ENCODE measurements at regions not wholly inside any gene's neighbourhood (a gene's known extent, or its start where the extent isn't known, plus 50 kb on each side); places are given as distances from the start of the nearest gene placed in this dataset.

DNA sequence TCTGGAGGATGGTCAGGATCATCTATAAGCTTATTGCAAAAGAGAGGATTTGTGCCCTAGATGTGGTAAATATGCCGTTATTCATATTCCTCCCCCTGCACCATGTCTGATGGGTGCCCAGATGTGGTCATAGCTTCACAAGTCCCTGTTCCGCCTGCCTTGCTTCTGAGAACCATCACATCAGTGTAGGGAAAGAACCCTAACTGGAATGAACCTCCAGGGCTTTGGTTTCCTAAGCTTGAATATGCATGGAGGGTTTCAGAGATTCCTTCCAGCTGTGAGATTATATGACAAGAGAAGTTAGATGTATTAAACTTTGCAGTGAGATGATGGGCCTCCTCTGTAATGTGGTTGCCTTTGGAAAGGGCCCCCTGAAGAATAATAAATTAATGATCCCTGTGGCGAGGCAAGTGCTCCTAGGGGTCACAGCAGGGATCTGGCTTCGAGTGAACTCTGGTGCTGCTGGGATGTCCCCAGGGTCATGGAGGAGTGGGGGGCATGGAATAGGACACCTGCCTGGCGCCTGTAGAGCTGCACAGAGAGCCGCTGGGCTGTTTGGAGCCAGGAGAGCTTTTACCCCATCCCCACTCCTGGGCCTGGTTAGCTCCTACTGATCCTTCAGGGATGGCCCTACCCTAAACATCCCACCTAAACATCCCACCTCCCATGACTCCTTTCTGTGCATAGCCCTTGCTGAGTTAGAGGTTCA, 56.0 kb upstream of the IRS2 start:
- DNase-seq (ENCODE audit: low read depth in 1 of 2, low spot score in 1 of 2), result no peak
- H3K9me3 ChIP-seq (ENCODE audit: low read depth), result no peaks in the 10 kb centered on the region

DNA sequence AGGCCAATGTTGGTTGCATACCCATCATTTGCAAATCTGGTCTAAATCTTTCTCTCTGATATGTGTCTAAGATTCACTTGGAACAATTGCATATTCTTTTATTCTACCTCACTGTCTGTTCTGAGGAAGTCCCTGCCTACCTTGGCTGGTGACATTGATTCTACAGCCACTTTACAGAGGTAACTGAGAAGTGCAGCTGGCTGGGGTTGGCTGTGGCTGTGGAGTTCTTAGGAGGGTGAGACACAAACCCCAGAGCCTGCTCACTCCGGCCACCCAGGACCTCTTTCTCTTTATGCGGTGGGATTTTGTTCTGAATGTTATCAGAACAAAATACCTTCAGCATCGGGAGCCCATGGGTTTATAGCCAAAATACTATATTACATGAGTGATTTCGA, 54.5 kb upstream of the IRS2 start:
- H3K36me3 ChIP-seq, result no peaks in the 10 kb centered on the region
- no peaks in the 10 kb centered on the region for H3K27me3 ChIP-seq
- H3K9me3 ChIP-seq (ENCODE audit: low read depth), result no peaks in the 10 kb centered on the region
- no peak for DNase-seq (ENCODE audit: low read depth in 1 of 2, low spot score in 1 of 2)
- TF ChIP-seq, protein P1, sequence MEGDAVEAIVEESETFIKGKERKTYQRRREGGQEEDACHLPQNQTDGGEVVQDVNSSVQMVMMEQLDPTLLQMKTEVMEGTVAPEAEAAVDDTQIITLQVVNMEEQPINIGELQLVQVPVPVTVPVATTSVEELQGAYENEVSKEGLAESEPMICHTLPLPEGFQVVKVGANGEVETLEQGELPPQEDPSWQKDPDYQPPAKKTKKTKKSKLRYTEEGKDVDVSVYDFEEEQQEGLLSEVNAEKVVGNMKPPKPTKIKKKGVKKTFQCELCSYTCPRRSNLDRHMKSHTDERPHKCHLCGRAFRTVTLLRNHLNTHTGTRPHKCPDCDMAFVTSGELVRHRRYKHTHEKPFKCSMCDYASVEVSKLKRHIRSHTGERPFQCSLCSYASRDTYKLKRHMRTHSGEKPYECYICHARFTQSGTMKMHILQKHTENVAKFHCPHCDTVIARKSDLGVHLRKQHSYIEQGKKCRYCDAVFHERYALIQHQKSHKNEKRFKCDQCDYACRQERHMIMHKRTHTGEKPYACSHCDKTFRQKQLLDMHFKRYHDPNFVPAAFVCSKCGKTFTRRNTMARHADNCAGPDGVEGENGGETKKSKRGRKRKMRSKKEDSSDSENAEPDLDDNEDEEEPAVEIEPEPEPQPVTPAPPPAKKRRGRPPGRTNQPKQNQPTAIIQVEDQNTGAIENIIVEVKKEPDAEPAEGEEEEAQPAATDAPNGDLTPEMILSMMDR (IDR thresholded peaks at IDR 0.05; ENCODE audit: low read depth, low read length), result no peak
- H3K4me3 ChIP-seq, result no peak overlapping the region
- H3K4me1 ChIP-seq (ENCODE audit: low read depth), result no peaks in the 10 kb centered on the region
- no peak overlapping the region for H3K27ac ChIP-seq

More for the DNA sequence above, 56.0 kb upstream of the IRS2 start:
- no peaks in the 10 kb centered on the region for H3K36me3 ChIP-seq
- no peaks in the 10 kb centered on the region for H3K27me3 ChIP-seq
- no peak overlapping the region for H3K4me3 ChIP-seq
- no peaks in the 10 kb centered on the region for H3K4me1 ChIP-seq (ENCODE audit: low read depth)
- H3K27ac ChIP-seq, result no peak overlapping the region
- TF ChIP-seq, protein P1 (IDR thresholded peaks at IDR 0.05; ENCODE audit: low read depth, low read length), result no peak

DNA sequence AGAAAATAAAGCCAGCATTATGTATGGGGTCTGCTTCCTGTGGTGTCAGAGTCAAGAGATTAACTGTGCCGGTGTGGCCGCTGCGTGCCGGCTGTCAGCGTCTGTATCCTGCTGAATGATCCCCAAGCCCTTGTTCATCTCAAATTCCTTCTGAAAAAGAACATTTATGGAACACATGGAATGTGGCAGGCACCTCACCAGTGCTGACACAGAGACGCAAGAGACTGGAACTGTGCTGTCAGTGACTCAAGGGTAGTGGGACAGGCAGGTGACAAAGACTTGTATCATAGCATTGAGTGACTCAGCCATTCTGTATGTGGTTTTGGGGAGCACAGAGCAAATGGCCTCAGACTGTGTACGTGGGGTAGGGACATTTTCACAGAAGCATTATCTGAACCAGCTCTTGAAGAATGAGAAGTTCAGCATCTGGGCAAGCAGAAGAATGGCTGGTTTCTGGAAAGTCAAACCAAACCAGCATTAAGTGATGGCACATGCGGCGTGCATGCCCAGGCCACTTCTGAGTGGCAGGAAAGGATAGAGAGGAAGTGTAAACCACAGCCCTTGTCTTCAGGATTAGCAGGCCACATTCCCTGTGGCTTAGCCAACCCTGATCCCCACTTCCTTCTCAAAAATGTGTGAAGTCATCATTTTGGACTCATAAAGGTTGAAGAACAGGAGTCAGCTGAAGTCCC, 54.0 kb upstream of the IRS2 start:
- H3K4me3 ChIP-seq, result no peak overlapping the region
- peak in 1 of 2 donors; percentile 57 for DNase-seq (ENCODE audit: low read depth in 1 of 2, low spot score in 1 of 2)
- no peaks in the 10 kb centered on the region for H3K27me3 ChIP-seq
- TF ChIP-seq, protein P1 (IDR thresholded peaks at IDR 0.05; ENCODE audit: low read depth, low read length), result no peak
- H3K36me3 ChIP-seq, result no peaks in the 10 kb centered on the region
- H3K4me1 ChIP-seq (ENCODE audit: low read depth), result no peaks in the 10 kb centered on the region
- no peak overlapping the region for H3K27ac ChIP-seq
- no peaks in the 10 kb centered on the region for H3K9me3 ChIP-seq (ENCODE audit: low read depth)

DNA sequence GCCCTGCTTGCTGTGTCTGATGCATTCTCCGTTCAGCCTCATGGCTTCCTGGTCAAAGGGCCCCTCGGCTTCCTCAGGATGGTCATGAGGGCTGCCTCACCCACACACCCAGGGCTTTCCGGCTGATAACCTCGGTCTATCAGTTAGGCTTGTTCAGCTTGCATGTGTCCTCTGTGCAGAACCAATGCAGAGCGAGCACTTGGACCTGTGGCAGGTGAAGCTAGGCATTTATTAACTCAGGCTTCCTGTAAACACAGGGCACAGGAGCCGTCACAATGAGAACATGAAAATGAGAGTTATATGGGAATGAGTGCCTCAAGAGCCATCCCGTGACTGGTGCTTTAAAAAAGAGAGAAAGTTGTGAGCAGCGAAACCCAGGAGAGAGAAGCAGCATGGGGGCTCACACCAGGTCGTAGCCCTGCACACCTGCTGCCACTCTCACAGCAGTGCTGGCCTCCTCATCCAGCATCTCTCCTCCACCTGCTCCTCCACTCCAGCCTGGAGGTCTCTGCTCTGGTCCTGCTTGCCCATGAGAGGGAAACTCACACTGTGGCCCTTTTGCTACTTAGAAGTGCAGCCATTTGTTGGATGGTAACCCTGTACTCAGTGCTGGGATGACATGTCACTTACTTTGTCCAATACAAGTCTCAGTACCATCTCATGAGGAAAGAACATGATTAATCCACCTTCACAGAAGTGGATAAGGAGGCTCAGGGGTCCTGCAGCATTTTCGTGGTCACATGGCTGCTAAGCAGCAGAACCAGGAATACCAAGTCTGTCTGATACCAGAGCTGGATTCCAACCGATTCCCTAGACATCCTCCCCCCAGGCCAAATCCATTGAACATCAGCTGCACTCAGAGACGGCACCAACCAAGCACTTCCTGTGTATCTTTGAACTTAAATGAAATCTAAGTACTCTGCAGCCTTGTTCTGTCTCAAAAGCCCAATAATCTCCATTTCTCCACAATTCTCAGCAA, 50.5 kb upstream of the IRS2 start:
- Histone ChIP-seq H3K27ac (no peak overlapping the region), H3K36me3 (no peaks in the 10 kb centered on the region), H3K9me3 (ENCODE audit: low read depth) (no peaks in the 10 kb centered on the region), H3K4me1 (ENCODE audit: low read depth) (no peaks in the 10 kb centered on the region), H3K27me3 (no peaks in the 10 kb centered on the region), H3K4me3 (no peak overlapping the region)
- DNase-seq (ENCODE audit: low read depth in 1 of 2, low spot score in 1 of 2), result no peak
- TF ChIP-seq, protein P1 (IDR thresholded peaks at IDR 0.05; ENCODE audit: low read depth, low read length), result no peak

Data from cardiac muscle cell (in vitro differentiated cells and primary cell).